GM12865 (cell line): ENCODE measurements at regions not wholly inside any gene's neighbourhood (a gene's known extent, or its start where the extent isn't known, plus 50 kb on each side); places are given as distances from the start of the nearest gene placed in this dataset.

Experiments
- DNase-seq: peaks from one replicate; pipeline ENCODE4 v3.0.0; 2010; ENCODE audit warnings: low read depth
- H3K4me3 ChIP-seq: 2 replicates; pipeline ENCODE4 v1.5.1; 2011; ENCODE audit warnings: mild to moderate bottlenecking, low read depth, low read length, control low read depth
- CTCF ChIP-seq: IDR thresholded peaks from 2 replicates; pipeline ENCODE4 v1.5.1; 2011; ENCODE audit warnings: low read length, control low read depth, low read depth, inconsistent platforms; ENCODE audit not compliant: insufficient read depth; ENCODE audit errors: missing control alignments

GRCh38 chr2:5798084-5798483 lies 105.9 kb downstream of the SOX11 start:
- no peak for TF ChIP-seq CTCF
- DNase-seq, result no peak
- no peak overlapping the region for H3K4me3 ChIP-seq

- no peak for TF ChIP-seq CTCF
- H3K4me3 ChIP-seq, result no peak overlapping the region
- DNase-seq, result no peak
Observed at GRCh38 chr2:5799348-5799747, 107.2 kb downstream of the SOX11 start.

GRCh38 chr2:5803547-5803946 lies 111.4 kb downstream of the SOX11 start:
- H3K4me3 ChIP-seq, result no peak overlapping the region
- no peak for TF ChIP-seq CTCF
- DNase-seq, result no peak

GRCh38 chr2:5818961-5819600 lies 126.9 kb downstream of the SOX11 start:
- H3K4me3 ChIP-seq, result no peak overlapping the region
- no peak for TF ChIP-seq CTCF
- DNase-seq, result no peak

GRCh38 chr2:5824126-5824525 lies 131.9 kb downstream of the SOX11 start:
- no peak for TF ChIP-seq CTCF
- no peak for DNase-seq
- no peak overlapping the region for H3K4me3 ChIP-seq

GRCh38 chr2:5825686-5826085 lies 133.5 kb downstream of the SOX11 start:
- H3K4me3 ChIP-seq, result no peak overlapping the region
- TF ChIP-seq CTCF, result no peak
- no peak for DNase-seq

- TF ChIP-seq CTCF, result no peak
- no peak overlapping the region for H3K4me3 ChIP-seq
- DNase-seq, result no peak
Observed at GRCh38 chr2:5826979-5827655, 134.9 kb downstream of the SOX11 start.
